H7 (cell line): ENCODE measurements at regions not wholly inside any gene's neighbourhood (a gene's known extent, or its start where the extent isn't known, plus 50 kb on each side); places are given as distances from the start of the nearest gene placed in this dataset.
"Not testable (repeated sequence)": the region's sequence is repeated elsewhere in the genome, so short reads cannot be mapped to it uniquely, and the experiment has no call there.

Source experiments
- DNase-seq: peaks from one replicate; pipeline ENCODE4 v3.0.0; 2012
- H3K27me3 ChIP-seq: 2 replicates; pipeline ENCODE4 v1.6.0; 2011; ENCODE audit warnings: mild to moderate bottlenecking, low read length; ENCODE audit not compliant: control insufficient read depth, insufficient read depth
- H3K36me3 ChIP-seq: replicated peaks from 2 replicates; pipeline ENCODE4 v1.5.1; 2011; ENCODE audit warnings: low read length; ENCODE audit not compliant: control insufficient read depth, insufficient read depth
- H3K4me3 ChIP-seq: 2 replicates; pipeline ENCODE4 v1.5.1; 2011; ENCODE audit warnings: low read depth, mild to moderate bottlenecking, control low read depth, low read length, moderate library complexity; ENCODE audit not compliant: insufficient read depth

- DNase-seq, result no peak
- no peaks in the 10 kb centered on the region for H3K36me3 ChIP-seq
- no peaks in the 10 kb centered on the region for H3K27me3 ChIP-seq
- H3K4me3 ChIP-seq, result no peak overlapping the region
Measured at GRCh38 chr13:57858376-57858775, 226.8 kb downstream of the PCDH17 start.

- Histone ChIP-seq H3K27me3 (no peaks in the 10 kb centered on the region), H3K36me3 (no peaks in the 10 kb centered on the region), H3K4me3 (no peak overlapping the region)
- DNase-seq, result no peak
Measured at GRCh38 chr13:57862879-57863278, 231.3 kb downstream of the PCDH17 start.

GRCh38 chr13:57865600-57866294 is 234.2 kb downstream of the PCDH17 start:
- no peaks in the 10 kb centered on the region for H3K27me3 ChIP-seq
- no peaks in the 10 kb centered on the region for H3K36me3 ChIP-seq
- DNase-seq, result no peak
- H3K4me3 ChIP-seq, result no peak overlapping the region

GRCh38 chr13:57874530-57874929 is 243.0 kb downstream of the PCDH17 start:
- Histone ChIP-seq H3K36me3 (no peaks in the 10 kb centered on the region), H3K4me3 (no peak overlapping the region), H3K27me3 (no peaks in the 10 kb centered on the region)
- no peak for DNase-seq

- DNase-seq, result no peak
- Histone ChIP-seq H3K36me3 (no peaks in the 10 kb centered on the region), H3K27me3 (no peaks in the 10 kb centered on the region), H3K4me3 (no peak overlapping the region)
Measured at GRCh38 chr13:57877601-57878000, 246.1 kb downstream of the PCDH17 start.

- DNase-seq, result no peak
- Histone ChIP-seq H3K4me3 (no peak overlapping the region), H3K36me3 (no peaks in the 10 kb centered on the region), H3K27me3 (no peaks in the 10 kb centered on the region)
Measured at GRCh38 chr13:57878291-57878690, 246.7 kb downstream of the PCDH17 start.

GRCh38 chr13:57897225-57897624 is 265.7 kb downstream of the PCDH17 start:
- H3K27me3 ChIP-seq, result no peaks in the 10 kb centered on the region
- no peak overlapping the region for H3K4me3 ChIP-seq
- DNase-seq, result no peak
- no peaks in the 10 kb centered on the region for H3K36me3 ChIP-seq

GRCh38 chr13:57899096-57899495 is 267.6 kb downstream of the PCDH17 start:
- no peaks in the 10 kb centered on the region for H3K27me3 ChIP-seq

GRCh38 chr13:57909833-57910232 is 278.3 kb downstream of the PCDH17 start:
- H3K36me3 ChIP-seq, DNase-seq, H3K4me3 ChIP-seq, H3K27me3 ChIP-seq: not testable (repeated sequence)

More at GRCh38 chr13:57899096-57899495, 267.6 kb downstream of the PCDH17 start:
- no peaks in the 10 kb centered on the region for H3K36me3 ChIP-seq
- no peak overlapping the region for H3K4me3 ChIP-seq
- DNase-seq, result no peak

- Histone ChIP-seq H3K36me3 (no peaks in the 10 kb centered on the region), H3K4me3 (no peak overlapping the region), H3K27me3 (no peaks in the 10 kb centered on the region)
- DNase-seq, result no peak
Measured at GRCh38 chr13:57918086-57918485, 286.5 kb downstream of the PCDH17 start.

- Histone ChIP-seq H3K36me3 (no peaks in the 10 kb centered on the region), H3K27me3 (no peaks in the 10 kb centered on the region), H3K4me3 (no peak overlapping the region)
- no peak for DNase-seq
Measured at GRCh38 chr13:57918913-57919312, 287.4 kb downstream of the PCDH17 start.

- Histone ChIP-seq H3K4me3 (no peak overlapping the region), H3K27me3 (no peaks in the 10 kb centered on the region), H3K36me3 (no peaks in the 10 kb centered on the region)
- no peak for DNase-seq
Measured at GRCh38 chr13:57925250-57925649, 293.7 kb downstream of the PCDH17 start.

- no peaks in the 10 kb centered on the region for H3K36me3 ChIP-seq
- DNase-seq, result no peak
- H3K4me3 ChIP-seq, result no peak overlapping the region
- no peaks in the 10 kb centered on the region for H3K27me3 ChIP-seq
Measured at GRCh38 chr13:57925751-57926150, 294.2 kb downstream of the PCDH17 start.

GRCh38 chr13:57932061-57932460 is 300.5 kb downstream of the PCDH17 start:
- DNase-seq, result no peak
- no peaks in the 10 kb centered on the region for H3K36me3 ChIP-seq
- no peak overlapping the region for H3K4me3 ChIP-seq
- H3K27me3 ChIP-seq, result no peaks in the 10 kb centered on the region

GRCh38 chr13:57933606-57934005 is 302.1 kb downstream of the PCDH17 start:
- no peak for DNase-seq

GRCh38 chr13:57935965-57936364 is 304.4 kb downstream of the PCDH17 start:
- no peak for DNase-seq
- no peaks in the 10 kb centered on the region for H3K27me3 ChIP-seq
- H3K36me3 ChIP-seq, result no peaks in the 10 kb centered on the region
- H3K4me3 ChIP-seq, result no peak overlapping the region

More at GRCh38 chr13:57933606-57934005, 302.1 kb downstream of the PCDH17 start:
- Histone ChIP-seq H3K4me3 (no peak overlapping the region), H3K27me3 (no peaks in the 10 kb centered on the region), H3K36me3 (no peaks in the 10 kb centered on the region)
